Limb (tissue), 2 donors: ENCODE measurements at regions not wholly inside any gene's neighbourhood (a gene's known extent, or its start where the extent isn't known, plus 50 kb on each side); places are given as distances from the start of the nearest gene placed in this dataset.
"Not testable (repeated sequence)": the region's sequence is repeated elsewhere in the genome, so short reads cannot be mapped to it uniquely, and the experiment has no call there.

Experiments used
- DNase-seq, 2 donors: peaks; one replicate each; pipeline ENCODE4 v3.0.0-alpha.2; 2016; ENCODE audit errors: extremely low spot score in 2 of 2

DNA sequence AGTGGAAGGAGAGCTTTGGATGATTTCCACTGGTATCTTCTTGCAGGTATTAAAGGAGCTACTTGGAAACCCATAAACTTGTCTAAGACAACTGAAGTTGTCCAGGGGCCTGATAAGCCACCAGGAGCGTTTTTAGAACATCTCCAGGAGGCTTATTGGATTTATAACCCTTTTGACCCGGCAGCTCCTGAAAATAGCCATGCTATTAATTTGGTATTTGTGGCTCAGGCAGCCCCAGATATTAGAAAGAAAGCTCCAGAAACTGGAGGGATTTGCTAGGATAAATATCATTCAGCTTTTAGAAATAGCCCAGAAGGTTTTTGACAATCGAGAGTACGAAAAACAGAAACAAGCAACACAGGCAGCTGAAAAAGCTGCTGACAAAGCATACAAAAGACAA is 461.0 kb upstream of the HTR1E start:
- no peak for DNase-seq

- no peak for DNase-seq
These were observed 463.2 kb upstream of the HTR1E start for GRCh38 chr6:86474081-86474480.

GRCh38 chr6:86471791-86472190 is 465.5 kb upstream of the HTR1E start:
- DNase-seq, result no peak

GRCh38 chr6:86459978-86460377 is 477.4 kb upstream of the HTR1E start:
- DNase-seq, result no peak

GRCh38 chr6:86456821-86457220 is 480.5 kb upstream of the HTR1E start:
- no peak for DNase-seq

DNA sequence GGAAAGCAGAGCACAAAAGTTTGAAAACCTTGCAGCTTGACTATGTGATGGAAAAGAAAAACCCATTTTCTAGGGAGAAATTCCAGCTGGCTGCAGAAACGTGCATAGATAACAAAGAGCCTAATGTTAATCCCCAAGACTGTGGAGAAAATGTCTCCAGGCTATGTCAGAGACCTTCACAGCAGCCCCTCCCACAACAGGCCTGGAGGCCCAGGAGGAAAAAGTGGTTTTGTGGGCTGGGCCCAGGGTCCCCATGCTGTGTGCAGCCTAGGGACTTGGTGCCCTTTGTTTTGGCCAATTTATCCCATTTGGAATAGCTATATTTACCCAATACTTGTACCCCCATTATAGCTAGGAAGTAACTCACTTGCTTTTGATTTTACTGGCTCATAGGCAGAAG is 484.1 kb upstream of the HTR1E start:
- DNase-seq, result no peak

- DNase-seq, result no peak
These were observed 488.9 kb upstream of the HTR1E start for GRCh38 chr6:86448398-86448797.

DNA sequence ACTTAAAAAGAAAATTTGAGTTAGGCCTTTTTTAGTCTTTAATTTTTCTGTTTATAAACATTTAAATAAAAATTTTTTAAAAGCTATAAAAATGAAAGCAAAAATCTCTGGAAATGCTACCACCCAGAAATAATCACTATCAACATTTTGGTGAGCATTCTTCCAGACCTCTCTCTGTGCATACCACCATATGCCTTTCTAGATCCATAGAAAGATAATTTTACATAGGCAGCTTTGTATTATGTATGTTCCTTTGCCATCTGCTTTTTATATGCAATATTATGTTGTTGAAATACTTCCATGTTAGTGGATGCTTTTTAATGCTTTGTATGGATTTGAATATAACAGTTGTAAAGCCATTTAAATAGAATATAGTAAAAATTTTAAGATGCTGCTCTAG is 496.7 kb upstream of the HTR1E start:
- no peak for DNase-seq

DNA sequence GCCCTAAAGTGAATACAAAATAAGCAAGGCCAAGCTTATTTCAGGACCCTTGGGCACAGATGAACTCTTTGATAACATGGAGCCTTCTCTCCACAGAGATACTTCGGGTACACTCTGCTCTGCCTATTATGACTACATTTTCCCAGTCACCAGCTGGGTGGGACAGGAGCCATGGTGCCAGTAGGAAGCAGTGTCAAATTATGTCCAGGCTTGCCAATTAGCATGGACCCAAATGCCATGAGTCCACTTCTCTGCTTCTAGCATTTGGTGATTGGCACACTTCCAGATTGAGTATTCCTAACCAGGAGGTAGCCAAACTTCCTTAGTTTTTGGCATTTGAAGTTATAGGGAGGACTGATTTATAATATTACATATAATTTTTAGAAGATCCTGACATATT is 513.8 kb upstream of the HTR1E start:
- DNase-seq, result no peak

- DNase-seq, result no peak
These were observed 525.3 kb upstream of the HTR1E start for GRCh38 chr6:86412057-86412456.

DNA sequence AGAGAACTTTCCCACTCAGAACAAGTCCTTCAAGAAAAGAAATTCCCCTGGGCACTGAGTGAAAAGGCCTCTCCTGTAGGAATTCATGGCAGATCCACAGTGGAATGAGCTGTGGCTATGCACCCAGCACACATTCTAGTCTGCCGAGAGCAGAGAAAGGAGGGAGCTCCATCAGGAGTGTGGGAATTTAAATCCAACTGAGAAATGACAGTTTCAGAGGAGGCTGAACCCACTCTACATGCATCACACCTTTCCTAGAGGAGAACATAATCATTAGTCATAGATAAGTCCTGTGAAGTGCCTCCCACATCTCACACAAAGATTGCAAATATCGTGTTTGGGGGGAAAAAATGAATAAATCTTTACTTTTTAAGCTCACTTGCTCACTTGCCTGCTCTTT is 530.2 kb upstream of the HTR1E start:
- DNase-seq, result no peak

GRCh38 chr6:86392850-86393249 is 544.5 kb upstream of the HTR1E start:
- DNase-seq, result not testable (repeated sequence)

DNA sequence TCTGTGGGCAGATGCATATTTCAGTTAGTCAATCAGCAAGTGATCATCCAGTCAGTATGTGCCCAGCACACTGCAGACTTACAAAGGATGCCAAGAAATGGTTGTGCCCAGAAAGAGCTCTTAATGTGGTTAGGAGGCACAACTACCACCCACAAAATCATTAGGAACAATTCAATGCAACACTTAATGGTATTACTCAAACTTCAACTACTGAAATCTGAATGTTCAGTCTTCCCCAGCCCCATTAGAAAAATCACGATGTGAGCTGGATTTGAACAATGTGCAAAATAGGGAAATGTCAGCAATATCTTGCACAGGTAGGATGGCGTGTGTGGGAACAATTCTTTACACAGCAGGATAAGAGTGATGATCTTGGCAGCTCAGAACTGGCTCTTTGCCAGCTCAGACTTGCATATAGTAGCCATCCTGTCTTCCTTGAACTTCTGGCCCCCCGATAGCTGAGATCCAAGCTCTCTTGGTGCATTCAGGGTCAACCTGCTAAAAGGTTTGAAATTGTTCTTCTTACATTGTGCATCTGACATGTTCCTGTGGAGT is 556.7 kb upstream of the HTR1E start:
- no peak for DNase-seq

DNA sequence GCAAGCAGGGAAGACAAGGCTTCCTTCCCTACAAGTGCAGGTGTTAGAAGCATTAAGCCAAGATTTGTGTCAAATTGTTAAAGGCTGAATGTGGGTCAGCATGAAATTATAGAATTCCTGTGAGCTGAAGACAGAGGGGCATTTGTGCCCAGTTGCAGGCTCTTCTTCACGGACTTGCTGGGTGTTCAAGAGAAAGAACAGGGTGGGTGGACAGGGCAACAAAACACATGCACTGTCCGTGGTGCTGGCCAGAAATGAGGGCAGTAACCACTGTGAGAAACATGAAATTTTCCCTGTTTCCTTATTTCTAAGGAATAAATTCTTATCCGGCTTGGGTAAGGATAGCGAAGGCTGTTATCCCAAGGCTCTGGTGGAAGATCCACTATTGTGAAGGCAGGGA is 579.5 kb upstream of the HTR1E start:
- DNase-seq, result no peak

DNA sequence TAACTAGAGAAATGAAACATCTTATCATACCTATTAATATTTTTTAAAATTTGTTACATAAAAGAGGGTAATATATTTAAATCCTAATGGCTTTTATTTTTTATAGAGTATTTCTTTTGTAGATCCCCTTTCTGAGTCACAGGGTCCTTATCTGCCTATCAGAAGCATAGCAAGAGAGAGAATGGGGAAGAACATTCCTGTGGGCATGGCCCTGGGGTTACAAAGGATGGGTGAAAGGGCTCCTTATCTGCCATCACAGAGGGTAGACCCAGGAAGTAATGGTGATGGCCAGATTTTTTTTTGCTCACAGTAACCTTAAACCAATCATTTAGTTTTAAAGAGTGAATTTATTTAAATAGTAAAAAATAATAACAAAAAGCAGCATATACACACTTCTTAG is 582.1 kb upstream of the HTR1E start:
- DNase-seq, result no peak

GRCh38 chr6:86331919-86332318 is 605.4 kb upstream of the HTR1E start:
- DNase-seq, result no peak

GRCh38 chr6:86331265-86331840 is 606.0 kb upstream of the HTR1E start:
- no peak for DNase-seq

GRCh38 chr6:86306210-86306609 is 631.1 kb upstream of the HTR1E start:
- DNase-seq, result no peak

DNA sequence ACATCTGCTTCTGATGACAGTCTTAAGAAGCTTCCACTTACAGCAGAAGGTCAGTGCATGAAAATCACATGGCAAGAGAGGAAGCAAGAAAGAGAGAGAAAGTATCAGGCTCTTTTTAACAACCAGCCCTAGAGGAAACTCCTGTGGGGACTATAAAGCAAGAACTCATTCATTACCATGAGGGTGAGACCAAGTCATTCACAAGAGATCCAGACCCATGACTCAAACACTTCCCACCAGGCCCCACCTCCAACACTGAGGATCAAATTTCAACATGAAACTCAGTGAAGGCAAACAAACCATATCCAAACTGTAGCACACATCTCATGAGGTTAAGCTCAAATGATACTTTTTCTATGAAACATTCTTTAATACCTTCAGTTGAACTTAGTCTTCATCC is 643.2 kb upstream of the SYNCRIP start:
- DNase-seq, result no peak

- DNase-seq, result not testable (repeated sequence)
These were observed 642.3 kb upstream of the SYNCRIP start for GRCh38 chr6:86284809-86285480.

GRCh38 chr6:86283596-86283995 is 640.9 kb upstream of the SYNCRIP start:
- DNase-seq, result not testable (repeated sequence)

- DNase-seq, result no peak
These were observed 633.4 kb upstream of the SYNCRIP start for GRCh38 chr6:86276056-86276455.

- no peak for DNase-seq
These were observed 631.2 kb upstream of the SYNCRIP start for GRCh38 chr6:86273936-86274335.
